ENCODE measurements at regions not wholly inside any gene's neighbourhood (a gene's known extent, or its start where the extent isn't known, plus 50 kb on each side); places are given as distances from the start of the nearest gene placed in this dataset.

- Histone ChIP-seq H3K27me3 (ENCODE audit: insufficient read depth, low read length) (no peaks in the 10 kb centered on the region), H3K23ac (ENCODE audit: insufficient read length, low read depth, low read length) (no peak overlapping the region), H3K27ac (ENCODE audit: insufficient read length, low read depth, low read length) (no peak overlapping the region), H3K4ac (ENCODE audit: low read depth, low read length) (no peak overlapping the region), H3K79me1 (ENCODE audit: insufficient read depth, low read depth, low read length, poor library complexity, severe bottlenecking) (no peaks in the 10 kb centered on the region), H2BK120ac (ENCODE audit: low read depth, low read length, poor library complexity, severe bottlenecking) (no peak overlapping the region), H3K4me1 (ENCODE audit: insufficient read depth, low read length) (no peaks in the 10 kb centered on the region; the same call in 1 of the 2 replicates), H3T11ph (ENCODE audit: low read length) (no peak overlapping the region), H2BK12ac (ENCODE audit: insufficient read length, low read depth, low read length) (no peak overlapping the region), H2BK5ac (ENCODE audit: insufficient read length, low read length) (no peak overlapping the region), H3K56ac (ENCODE audit: insufficient read length, low read depth, low read length) (no peak overlapping the region), H4K5ac (ENCODE audit: insufficient read length, low read depth, low read length) (no peak overlapping the region), H3K23me2 (ENCODE audit: insufficient read length, low read depth, low read length, poor library complexity, severe bottlenecking) (no peaks in the 10 kb centered on the region), H3K18ac (ENCODE audit: insufficient read length, low read depth, low read length) (no peak overlapping the region), H2AFZ (ENCODE audit: low read length) (no peak overlapping the region), H3K14ac (ENCODE audit: insufficient read depth, low read length) (no peak overlapping the region), H3K9me3 (ENCODE audit: control insufficient read depth, low read depth, low read length) (no peaks in the 10 kb centered on the region), H4K91ac (ENCODE audit: insufficient read length, low read depth, low read length) (no peak overlapping the region), H2BK20ac (ENCODE audit: low read depth, low read length, poor library complexity, severe bottlenecking) (no peak overlapping the region), H3K79me2 (ENCODE audit: insufficient read depth, low read length) (no peaks in the 10 kb centered on the region), H3K4me2 (ENCODE audit: insufficient read depth, insufficient read length, low read length) (no peak overlapping the region), H3K9ac (ENCODE audit: extremely low read depth, insufficient read length, low read length) (no peak overlapping the region), H4K8ac (replicated peaks; ENCODE audit: insufficient read length, low read depth, low read length) (no peak overlapping the region), H4K20me1 (ENCODE audit: control insufficient read depth, insufficient read depth, insufficient read length) (no peaks in the 10 kb centered on the region), H2AK5ac (ENCODE audit: insufficient read length, low read length) (no peak overlapping the region), H2BK15ac (ENCODE audit: low read depth, low read length) (no peak overlapping the region)
- H3K36me3 Mint-ChIP-seq (ENCODE audit: insufficient read depth in 1 of 3, low read depth in 3 of 3) = peaks cover 0 to 6% (median 2%) of the 10 kb centered on the region in 3 experiments; a peak in 3 of 7 replicates
- peaks cover 3% of the 10 kb centered on the region; the same call in 1 of the 2 replicates for H3K27me3 Mint-ChIP-seq (ENCODE audit: low read depth)
- no CpG with 5 or more reads among the region's 1 CpG for WGBS (ENCODE audit: extremely low coverage, insufficient read length, low lambda C conversion rate)
- H3K4me3 Mint-ChIP-seq = no peak overlapping the region
- H3K4me1 Mint-ChIP-seq = peaks cover 17 to 20% of the 10 kb centered on the region in 2 experiments
- no peak overlapping the region for H3K27ac Mint-ChIP-seq
- peaks cover 2 to 3% of the 10 kb centered on the region in 2 experiments; a peak in 2 of 5 replicates for H3K9me3 Mint-ChIP-seq
- no peak for DNase-seq
- TF ChIP-seq CTCF (conservative IDR thresholded peaks at IDR 0.05) = no peak
Observed at GRCh38 chr3:150329408-150329807, 78.7 kb upstream of the TSC22D2 start.
